GM12874 (cell line): ENCODE measurements at regions not wholly inside any gene's neighbourhood (a gene's known extent, or its start where the extent isn't known, plus 50 kb on each side); places are given as distances from the start of the nearest gene placed in this dataset.

ENCODE experiments used
- TF ChIP-seq, protein P1 (sequence below): IDR thresholded peaks from 2 replicates; pipeline ENCODE4 v1.5.1; 2011; ENCODE audit warnings: low read depth, mild to moderate bottlenecking, control low read depth, low read length, moderate library complexity; ENCODE audit not compliant: insufficient read depth

DNA sequence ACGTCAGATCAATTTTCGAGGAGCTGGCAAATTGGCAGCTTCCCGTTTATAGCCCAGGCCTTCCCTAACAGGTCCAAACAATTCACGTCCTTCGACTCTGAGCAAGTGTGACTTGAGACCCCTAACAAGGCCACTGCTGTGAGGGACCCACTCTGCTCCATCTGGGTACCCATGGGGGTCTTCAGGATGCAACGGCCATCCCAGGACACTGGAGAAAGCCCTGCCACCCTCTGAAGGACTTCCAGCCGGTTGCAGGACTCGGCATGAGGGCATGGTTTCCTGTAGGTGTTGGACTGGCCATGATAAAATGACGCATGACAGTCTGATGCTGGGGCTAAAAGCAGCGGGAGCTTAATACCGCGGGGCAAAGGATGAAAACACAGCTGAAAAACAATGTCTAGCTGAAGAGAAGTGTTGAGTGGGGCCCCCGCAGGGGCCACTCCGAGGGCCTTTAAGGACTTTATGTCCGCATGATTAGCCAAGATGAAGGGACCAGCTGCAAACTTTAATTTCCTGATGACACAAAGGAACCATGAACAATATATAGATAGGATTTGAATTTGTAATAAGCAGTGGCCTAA, 113.3 kb upstream of the ZNF521 start:
- TF ChIP-seq, protein P1, sequence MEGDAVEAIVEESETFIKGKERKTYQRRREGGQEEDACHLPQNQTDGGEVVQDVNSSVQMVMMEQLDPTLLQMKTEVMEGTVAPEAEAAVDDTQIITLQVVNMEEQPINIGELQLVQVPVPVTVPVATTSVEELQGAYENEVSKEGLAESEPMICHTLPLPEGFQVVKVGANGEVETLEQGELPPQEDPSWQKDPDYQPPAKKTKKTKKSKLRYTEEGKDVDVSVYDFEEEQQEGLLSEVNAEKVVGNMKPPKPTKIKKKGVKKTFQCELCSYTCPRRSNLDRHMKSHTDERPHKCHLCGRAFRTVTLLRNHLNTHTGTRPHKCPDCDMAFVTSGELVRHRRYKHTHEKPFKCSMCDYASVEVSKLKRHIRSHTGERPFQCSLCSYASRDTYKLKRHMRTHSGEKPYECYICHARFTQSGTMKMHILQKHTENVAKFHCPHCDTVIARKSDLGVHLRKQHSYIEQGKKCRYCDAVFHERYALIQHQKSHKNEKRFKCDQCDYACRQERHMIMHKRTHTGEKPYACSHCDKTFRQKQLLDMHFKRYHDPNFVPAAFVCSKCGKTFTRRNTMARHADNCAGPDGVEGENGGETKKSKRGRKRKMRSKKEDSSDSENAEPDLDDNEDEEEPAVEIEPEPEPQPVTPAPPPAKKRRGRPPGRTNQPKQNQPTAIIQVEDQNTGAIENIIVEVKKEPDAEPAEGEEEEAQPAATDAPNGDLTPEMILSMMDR, result no peak

DNA sequence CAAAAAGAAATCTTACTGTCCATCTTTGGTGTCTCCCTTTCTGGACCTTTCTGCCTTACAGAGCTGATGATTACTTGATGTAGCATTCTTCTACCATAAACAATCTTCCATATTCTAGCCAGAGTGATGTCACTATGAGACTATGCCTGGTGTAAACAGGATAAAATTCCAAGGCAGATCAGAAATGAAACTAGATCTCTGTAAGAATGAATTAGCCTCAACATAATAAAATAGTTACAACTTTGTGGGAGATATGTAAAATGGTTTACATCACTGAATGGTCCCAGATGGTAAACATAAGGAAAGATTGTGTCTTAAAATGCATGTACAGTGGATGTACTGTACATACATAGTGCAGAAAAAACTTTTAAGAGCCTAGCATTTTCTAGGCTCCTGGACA, 112.3 kb upstream of the ZNF521 start:
- TF ChIP-seq, protein P1, result no peak

DNA sequence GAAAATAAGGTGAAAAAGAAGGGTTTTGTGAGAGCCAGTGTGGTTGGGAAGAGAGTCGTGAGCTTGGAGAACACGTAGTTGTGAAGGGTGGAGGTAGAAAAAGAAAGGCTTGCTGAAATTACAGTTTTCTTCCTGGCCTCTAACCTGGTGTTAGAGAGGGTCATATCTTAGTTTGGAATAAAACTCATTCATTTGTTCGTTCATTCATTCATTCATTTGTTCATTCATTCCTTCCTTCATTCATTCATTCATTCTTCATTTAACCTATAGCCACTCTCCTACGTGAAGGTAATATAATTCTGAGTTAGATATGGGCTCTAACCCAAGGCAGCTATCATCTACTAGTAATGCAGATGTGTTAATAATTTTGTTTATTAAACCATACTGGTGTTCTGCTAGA, 111.8 kb upstream of the ZNF521 start:
- TF ChIP-seq, protein P1, result no peak

DNA sequence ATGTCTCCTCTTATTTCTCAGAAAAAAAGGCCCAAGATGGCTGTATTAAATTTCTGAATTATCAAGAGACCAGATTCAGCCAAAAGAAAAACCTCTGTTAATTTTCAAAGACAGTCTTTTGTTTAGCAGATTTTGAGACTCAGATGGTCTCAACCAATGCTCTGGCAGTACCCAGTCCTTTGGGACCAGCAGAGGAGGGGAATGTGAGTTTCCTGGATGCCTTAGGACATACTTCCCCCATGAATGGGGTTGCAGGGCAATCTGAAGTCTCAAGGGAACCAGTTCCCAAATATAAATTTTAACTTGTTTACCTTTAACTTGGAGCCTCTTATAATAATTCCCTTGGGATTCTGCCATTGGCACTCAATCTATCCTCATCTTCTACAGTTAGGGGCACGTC, 107.8 kb upstream of the ZNF521 start:
- TF ChIP-seq, protein P1, result no peak

DNA sequence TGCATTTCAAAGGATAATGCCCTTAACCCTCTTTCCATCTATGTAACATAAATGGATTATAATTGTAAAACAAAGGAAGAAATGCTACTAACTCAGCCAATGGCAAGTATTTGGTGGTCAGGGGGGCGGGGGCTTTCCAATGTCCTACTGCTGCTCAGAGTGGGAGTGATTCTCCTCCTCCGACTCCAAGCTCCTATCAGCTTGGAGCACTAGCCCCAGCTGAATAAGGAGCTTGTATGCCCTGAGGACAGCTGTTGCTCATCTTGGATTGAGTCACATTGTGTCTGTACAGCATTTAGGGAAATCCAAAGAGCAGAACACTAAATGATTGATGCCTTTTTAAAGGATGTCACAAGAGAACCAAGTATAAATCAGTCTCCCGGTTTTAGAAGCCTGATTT, 105.6 kb upstream of the ZNF521 start:
- TF ChIP-seq, protein P1, result no peak

DNA sequence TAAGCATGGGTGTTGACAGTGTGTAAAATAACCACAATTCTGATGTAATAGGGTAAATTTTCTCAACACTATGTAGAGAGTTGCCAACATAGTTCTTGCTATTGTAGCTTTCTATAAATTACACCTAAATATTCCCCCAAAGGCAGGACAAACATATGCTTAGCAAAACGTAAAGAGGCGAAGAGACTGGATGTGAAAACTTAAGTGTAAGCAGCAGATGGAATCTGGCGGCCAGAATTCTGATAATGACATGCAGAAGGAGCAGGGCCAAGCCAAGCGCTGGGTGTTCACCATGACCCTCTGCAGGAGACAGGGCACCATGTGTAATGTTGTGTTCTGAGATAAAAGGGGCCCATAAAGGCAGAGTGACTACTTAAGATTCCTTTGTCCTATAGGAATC, 105.2 kb upstream of the ZNF521 start:
- TF ChIP-seq, protein P1, result no peak

DNA sequence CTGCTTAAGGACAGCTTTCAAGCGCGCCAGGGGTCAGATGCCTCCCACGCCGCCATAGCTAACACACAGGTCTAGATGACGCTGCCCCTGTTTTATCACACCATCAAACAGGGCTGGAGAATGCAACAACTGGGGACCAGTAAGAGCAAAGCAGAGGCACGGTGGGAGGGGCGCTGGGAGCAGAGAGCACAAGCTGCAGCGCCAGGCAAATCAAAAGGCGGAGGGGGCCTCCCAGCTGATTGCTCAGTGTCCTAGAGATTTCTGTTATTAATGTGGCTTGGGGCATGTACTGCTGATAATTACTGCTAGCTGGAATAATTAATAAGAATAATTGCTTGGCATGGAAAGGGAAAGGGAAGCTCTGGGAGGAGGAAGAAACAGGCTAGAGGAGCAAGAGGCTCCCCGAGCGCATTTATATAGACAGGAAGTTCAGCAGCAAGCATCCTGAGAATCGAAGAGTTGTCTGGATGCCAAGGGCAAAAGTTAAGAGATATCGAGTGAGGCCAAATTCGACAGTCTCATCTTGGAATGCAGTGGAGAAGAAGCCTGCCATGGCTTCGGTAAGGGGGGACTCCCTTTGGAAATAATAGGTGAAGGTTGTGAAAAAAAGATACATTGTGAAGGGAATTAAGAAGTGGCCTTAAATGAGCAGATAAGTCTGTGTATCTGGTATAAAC, 104.5 kb upstream of the ZNF521 start:
- TF ChIP-seq, protein P1, result no peak
